Osteocyte (in vitro differentiated cells): ENCODE measurements at regions not wholly inside any gene's neighbourhood (a gene's known extent, or its start where the extent isn't known, plus 50 kb on each side); places are given as distances from the start of the nearest gene placed in this dataset.

Source experiments
- DNase-seq: peaks from one replicate; pipeline ENCODE4 v3.0.0; 2021; ENCODE audit warnings: mixed read lengths; ENCODE audit not compliant: unreplicated experiment; ENCODE audit errors: extremely low spot score
- H3K27ac Mint-ChIP-seq: one replicate; pipeline ENCODE4 v1.8.0; 2021; ENCODE audit warnings: mild to moderate bottlenecking, mixed read lengths; ENCODE audit not compliant: unreplicated experiment
- H3K27me3 Mint-ChIP-seq: one replicate; pipeline ENCODE4 v1.8.0; 2021; ENCODE audit warnings: mixed read lengths; ENCODE audit not compliant: unreplicated experiment
- H3K36me3 Mint-ChIP-seq: one replicate; pipeline ENCODE4 v1.8.0; 2021; ENCODE audit warnings: mixed read lengths; ENCODE audit not compliant: unreplicated experiment
- H3K4me1 Mint-ChIP-seq: one replicate; pipeline ENCODE4 v1.8.0; 2021; ENCODE audit warnings: mixed read lengths; ENCODE audit not compliant: unreplicated experiment
- H3K4me3 Mint-ChIP-seq: one replicate; pipeline ENCODE4 v1.8.0; 2021; ENCODE audit warnings: mild to moderate bottlenecking, moderate library complexity, mixed read lengths; ENCODE audit not compliant: unreplicated experiment
- H3K9me3 Mint-ChIP-seq: one replicate; pipeline ENCODE4 v1.8.0; 2021; ENCODE audit warnings: mixed read lengths; ENCODE audit not compliant: unreplicated experiment
- CTCF ChIP-seq: fragments of 200-600 bp; sonication (generic); IDR thresholded peaks from 2 replicates; pipeline ENCODE4 v1.5.0; 2021; ENCODE audit warnings: antibody characterized with exemption, mild to moderate bottlenecking, moderate library complexity

GRCh38 chr17:79258041-79258440 lies 183.4 kb downstream of the ENGASE start:
- no peak for TF ChIP-seq CTCF
- Mint-ChIP-seq H3K27ac (no peak overlapping the region), H3K4me1 (no peaks in the 10 kb centered on the region), H3K4me3 (no peak overlapping the region), H3K36me3 (no peaks in the 10 kb centered on the region), H3K9me3 (no peaks in the 10 kb centered on the region), H3K27me3 (peaks cover 20% of the 10 kb centered on the region)
- no peak for DNase-seq

- no peak for DNase-seq
- H3K27ac Mint-ChIP-seq = no peak overlapping the region
- no peaks in the 10 kb centered on the region for H3K9me3 Mint-ChIP-seq
- no peaks in the 10 kb centered on the region for H3K4me1 Mint-ChIP-seq
- no peak for TF ChIP-seq CTCF
- H3K36me3 Mint-ChIP-seq = no peaks in the 10 kb centered on the region
- H3K27me3 Mint-ChIP-seq = peaks cover 20% of the 10 kb centered on the region
- no peak overlapping the region for H3K4me3 Mint-ChIP-seq
These were observed 181.4 kb downstream of the ENGASE start for GRCh38 chr17:79255926-79256585.

- Mint-ChIP-seq H3K27me3 (peaks cover 20% of the 10 kb centered on the region), H3K4me3 (no peak overlapping the region), H3K4me1 (no peaks in the 10 kb centered on the region), H3K27ac (no peak overlapping the region), H3K9me3 (no peaks in the 10 kb centered on the region), H3K36me3 (no peaks in the 10 kb centered on the region)
- DNase-seq = no peak
- TF ChIP-seq CTCF = no peak
These were observed 180.8 kb downstream of the ENGASE start for GRCh38 chr17:79255456-79255855.

GRCh38 chr17:79255046-79255445 lies 180.4 kb downstream of the ENGASE start:
- no peak overlapping the region for H3K27ac Mint-ChIP-seq

GRCh38 chr17:79252886-79253285 lies 178.3 kb downstream of the ENGASE start:
- no peak overlapping the region for H3K4me3 Mint-ChIP-seq
- no peak overlapping the region for H3K27ac Mint-ChIP-seq
- no peaks in the 10 kb centered on the region for H3K4me1 Mint-ChIP-seq
- no peak for DNase-seq
- H3K9me3 Mint-ChIP-seq = no peaks in the 10 kb centered on the region
- no peak for TF ChIP-seq CTCF
- no peaks in the 10 kb centered on the region for H3K36me3 Mint-ChIP-seq
- H3K27me3 Mint-ChIP-seq = peaks cover 20% of the 10 kb centered on the region

More at GRCh38 chr17:79255046-79255445, 180.4 kb downstream of the ENGASE start:
- TF ChIP-seq CTCF = no peak
- Mint-ChIP-seq H3K9me3 (no peaks in the 10 kb centered on the region), H3K36me3 (no peaks in the 10 kb centered on the region), H3K4me3 (no peak overlapping the region), H3K4me1 (no peaks in the 10 kb centered on the region), H3K27me3 (peaks cover 20% of the 10 kb centered on the region)
- no peak for DNase-seq
